Stimulated activated CD8-positive, alpha-beta memory T cell treated with anti-CD3 and anti-CD28 coated beads, Interleukin-15, amount 100 ng/mL, for 1 hour (primary cell): ENCODE measurements at regions not wholly inside any gene's neighbourhood (a gene's known extent, or its start where the extent isn't known, plus 50 kb on each side); places are given as distances from the start of the nearest gene placed in this dataset.

ENCODE experiments used
- DNase-seq: peaks from one replicate; pipeline ENCODE4 v3.0.0-alpha.2; 2020; ENCODE audit warnings: low read depth

- DNase-seq = no peak
These were observed 50.5 kb upstream of the PRDM1 start for GRCh38 chr6:106035655-106036054.

DNA sequence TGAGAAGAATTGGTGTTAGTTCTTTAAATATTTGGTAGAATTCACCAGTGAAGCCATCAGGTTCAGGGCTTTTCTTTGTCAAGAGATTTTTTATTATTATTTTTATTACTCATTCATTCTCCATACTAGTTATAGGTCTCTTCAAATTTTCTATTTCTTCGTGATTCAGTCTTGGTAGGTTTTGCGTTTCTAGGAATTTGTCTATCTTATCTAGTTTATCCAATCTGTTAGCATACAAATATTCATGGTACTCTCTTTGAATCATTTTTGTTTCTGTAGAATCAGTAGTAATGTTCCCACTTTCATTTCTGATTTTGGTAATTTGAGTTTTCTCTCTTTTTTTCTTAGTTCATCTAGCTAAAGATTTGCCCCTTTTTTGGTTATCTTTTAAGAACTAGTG lies 52.3 kb upstream of the PRDM1 start:
- DNase-seq = no peak

- no peak for DNase-seq
These were observed 58.4 kb upstream of the PRDM1 start for GRCh38 chr6:106027758-106028157.

DNA sequence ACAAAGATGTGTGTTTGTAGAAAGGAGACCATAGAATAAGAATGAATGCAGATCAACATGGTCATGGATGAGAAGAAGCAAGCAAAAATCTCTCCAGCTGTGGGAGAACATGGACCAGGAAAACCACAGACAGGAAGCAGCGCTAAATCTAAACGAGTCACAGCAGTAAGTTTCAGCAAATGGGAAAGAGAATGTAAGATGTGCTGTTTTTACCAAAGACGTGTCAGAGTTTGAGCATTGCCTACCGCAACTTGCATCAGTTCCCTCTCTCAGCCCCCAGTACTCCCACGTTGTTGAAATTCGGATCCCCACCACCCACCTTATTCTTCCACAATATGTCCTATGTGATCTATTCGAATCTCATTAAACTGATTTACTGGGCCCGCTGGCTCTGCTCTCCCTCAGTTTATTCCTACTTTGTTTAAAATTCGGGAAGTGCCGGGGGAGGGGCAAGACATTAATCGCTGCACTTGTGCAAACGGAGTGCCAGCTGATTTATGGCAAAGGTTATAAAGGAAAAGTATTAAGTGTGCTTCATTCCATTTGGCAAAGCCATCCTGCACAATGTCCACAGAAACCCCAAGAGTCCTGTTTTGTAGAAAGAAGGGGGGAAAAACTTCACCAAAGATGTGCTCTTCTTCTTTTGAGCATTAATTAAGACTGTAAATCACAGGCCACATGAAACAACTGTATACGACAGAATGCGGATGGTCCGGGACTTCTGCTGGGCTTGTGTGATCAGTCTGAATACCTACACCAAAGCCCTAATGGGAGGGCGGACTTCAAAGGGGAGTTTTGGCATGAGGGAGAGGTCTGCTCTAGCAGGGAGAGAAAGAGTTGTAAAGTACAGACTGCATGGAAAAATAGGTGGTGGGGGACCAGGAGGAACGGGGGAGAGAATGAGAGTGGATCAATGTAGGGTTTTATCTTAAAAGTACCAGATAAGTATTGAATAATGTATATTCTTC lies 59.1 kb upstream of the PRDM1 start:
- DNase-seq = no peak

DNA sequence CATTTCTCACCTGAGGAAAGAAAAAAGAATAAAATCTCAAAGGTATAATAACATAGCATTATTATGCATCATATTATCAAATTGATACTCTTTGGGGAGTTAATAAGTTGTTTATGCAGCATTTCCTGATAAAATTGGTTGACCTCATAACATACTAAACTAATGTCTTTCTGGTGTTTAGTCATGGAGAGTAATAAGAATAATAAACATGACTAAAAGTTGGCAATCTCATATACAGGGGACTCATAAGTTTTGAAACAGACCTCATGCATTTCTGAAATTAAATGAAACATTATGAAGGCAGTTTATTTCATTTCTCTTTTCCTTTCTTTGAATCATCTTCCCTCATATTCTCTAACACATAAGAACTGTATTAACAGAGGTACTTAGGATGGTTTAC lies 60.5 kb upstream of the PRDM1 start:
- no peak for DNase-seq

GRCh38 chr6:106022801-106023200 lies 63.3 kb upstream of the PRDM1 start:
- DNase-seq = no peak

- DNase-seq = no peak
These were observed 68.7 kb upstream of the PRDM1 start for GRCh38 chr6:106017454-106017853.

GRCh38 chr6:106014955-106015354 lies 71.2 kb upstream of the PRDM1 start:
- no peak for DNase-seq

DNA sequence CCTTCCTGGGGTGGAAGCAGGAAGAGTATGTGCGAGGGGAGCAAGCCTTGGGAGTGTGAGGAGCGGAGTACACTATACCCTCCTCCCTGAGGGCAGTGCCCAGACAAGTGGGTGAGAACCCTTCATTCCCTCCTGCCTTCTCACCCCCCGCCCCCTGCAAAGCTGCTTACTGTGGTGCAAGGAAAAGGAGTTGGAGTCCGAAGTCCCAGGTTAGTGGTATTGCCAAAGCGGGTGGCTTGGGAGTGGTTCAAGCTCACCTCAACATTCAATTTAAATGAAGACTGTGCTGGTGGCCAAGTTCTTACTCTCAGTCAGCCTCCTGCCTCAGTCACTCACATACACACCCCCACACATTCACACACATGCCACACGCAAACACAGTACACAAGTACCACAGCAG lies 74.7 kb upstream of the PRDM1 start:
- no peak for DNase-seq

GRCh38 chr6:106005954-106006353 lies 80.2 kb upstream of the PRDM1 start:
- DNase-seq = no peak

GRCh38 chr6:106005013-106005412 lies 81.1 kb upstream of the PRDM1 start:
- no peak for DNase-seq

- no peak for DNase-seq
These were observed 82.7 kb upstream of the PRDM1 start for GRCh38 chr6:106003268-106003987.

DNA sequence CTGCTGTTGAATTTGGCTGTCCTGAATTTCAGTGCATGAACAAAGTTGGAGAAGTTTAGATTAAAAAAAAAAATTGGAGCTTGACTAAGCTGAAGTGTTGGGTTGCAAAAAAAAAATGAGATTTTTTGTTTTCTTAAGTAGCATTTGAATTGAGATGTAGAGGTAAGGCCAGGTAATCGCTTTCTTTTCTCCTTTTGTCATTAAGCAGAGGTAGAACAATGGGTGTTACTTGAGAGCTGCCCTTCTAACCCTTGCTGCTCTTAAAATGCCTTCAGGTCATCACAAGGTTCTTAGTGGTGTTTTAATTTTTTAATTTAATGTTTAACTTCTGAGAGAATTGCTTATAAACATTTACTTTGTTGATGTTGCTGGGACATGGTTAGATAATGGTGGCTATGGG lies 84.1 kb upstream of the PRDM1 start:
- DNase-seq = no peak

GRCh38 chr6:106000935-106001334 lies 85.2 kb upstream of the PRDM1 start:
- DNase-seq = no peak

DNA sequence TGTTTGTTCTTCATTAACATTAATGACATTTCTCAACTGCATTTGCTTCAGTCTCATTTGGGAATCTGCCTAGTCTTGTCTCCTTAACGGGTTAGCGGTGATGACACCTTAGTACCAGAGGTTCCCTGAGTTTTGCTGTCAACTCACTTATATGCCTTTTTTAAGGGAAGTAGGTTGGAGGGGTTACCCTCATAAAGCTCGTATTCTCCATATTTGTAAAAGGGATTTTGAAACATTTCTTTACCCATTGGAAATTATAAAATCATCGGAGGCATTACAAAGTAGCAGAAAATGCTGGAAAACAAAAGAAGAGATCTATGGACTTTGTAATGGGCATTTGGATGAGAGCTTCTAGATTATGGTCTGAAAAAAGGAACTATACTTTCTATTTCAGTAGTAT lies 88.7 kb upstream of the PRDM1 start:
- DNase-seq = no peak

DNA sequence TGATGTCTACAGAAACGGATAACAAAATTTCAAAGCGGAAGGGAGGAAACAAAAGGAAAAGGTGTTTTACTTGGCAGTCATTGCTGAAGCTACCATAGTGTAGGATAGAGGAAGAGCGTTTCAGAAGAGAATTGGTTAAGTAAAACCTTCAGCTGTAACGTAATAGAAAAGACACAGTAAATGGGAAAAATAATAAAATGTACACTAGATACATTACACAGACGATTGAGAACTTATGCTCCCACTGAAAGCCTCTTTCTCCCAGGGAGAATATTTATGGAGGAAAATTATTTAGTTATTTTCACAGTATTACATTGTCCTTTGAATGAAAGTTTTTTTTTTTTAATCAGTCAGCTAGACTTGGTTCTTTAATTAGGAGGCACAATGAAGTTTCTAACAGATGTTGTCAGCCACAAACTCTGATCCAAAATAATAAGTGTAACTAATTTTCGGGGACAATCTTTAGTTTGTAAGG lies 90.7 kb upstream of the PRDM1 start:
- DNase-seq = no peak

- DNase-seq = peak; percentile 6
These were observed 91.3 kb upstream of the PRDM1 start for GRCh38 chr6:105994591-105995390.

- peak; percentile 6 for DNase-seq
These were observed 92.0 kb upstream of the PRDM1 start for GRCh38 chr6:105994118-105994590.

- DNase-seq = no peak
These were observed 92.6 kb upstream of the PRDM1 start for GRCh38 chr6:105993341-105994117.

DNA sequence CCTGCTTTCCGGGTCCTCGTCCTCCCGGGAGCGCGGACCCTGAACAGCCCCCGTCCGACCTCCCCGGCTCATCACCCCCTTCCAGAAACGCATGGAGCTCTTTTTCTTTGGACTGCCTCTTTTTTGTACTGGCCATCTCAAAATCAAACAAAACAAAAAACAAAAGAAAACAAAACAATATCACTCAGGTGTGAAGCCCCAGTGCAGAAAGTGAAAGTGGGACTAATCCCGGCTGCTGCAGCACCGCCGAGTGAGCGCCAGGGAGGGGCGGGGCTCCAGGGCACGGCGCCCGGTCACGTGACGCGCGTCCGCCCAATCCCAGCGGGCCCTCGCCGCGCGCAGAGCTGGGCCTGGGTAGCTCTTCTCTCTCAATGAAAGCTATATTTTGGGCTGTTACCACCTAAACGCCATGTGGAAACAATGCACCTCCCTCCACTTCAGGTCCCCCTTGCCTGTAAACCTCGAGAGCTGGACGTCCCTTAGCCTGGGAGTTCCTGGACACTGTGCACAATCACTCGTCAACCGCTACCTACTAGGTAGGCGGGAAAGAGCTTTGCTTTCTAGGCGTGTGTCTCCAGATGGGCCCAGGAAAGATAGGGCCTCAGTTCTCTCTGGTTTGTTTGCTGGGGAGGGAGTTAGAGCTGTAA lies 93.7 kb upstream of the PRDM1 start:
- peak; percentile 61 for DNase-seq
